ENCODE measurements at regions not wholly inside any gene's neighbourhood (a gene's known extent, or its start where the extent isn't known, plus 50 kb on each side); places are given as distances from the start of the nearest gene placed in this dataset.

- no peak for TF ChIP-seq REST (IDR thresholded peaks at IDR 0.05; ENCODE audit: low read depth)
Observed at GRCh38 chr13:90723381-90723780, 624.1 kb upstream of the MIR17HG start (continued).

- Histone ChIP-seq H3K9me3 (ENCODE audit: control insufficient read depth in 1 of 2, insufficient read depth in 1 of 2, low read depth in 1 of 2, low read length in 2 of 2) (no peaks in the 10 kb centered on the region), H2AFZ (ENCODE audit: low read depth, low read length, poor library complexity, severe bottlenecking) (no peak overlapping the region), H3K4me3 (replicated peaks in 1 of 2; ENCODE audit: low read depth in 1 of 2, low read length in 2 of 2) (no peak overlapping the region), H3K27ac (ENCODE audit: low read depth, low read length) (no peak overlapping the region), H3K27me3 (ENCODE audit: insufficient read depth, low read length) (no peaks in the 10 kb centered on the region), H4K20me1 (ENCODE audit: insufficient read depth) (no peaks in the 10 kb centered on the region), H3K4me2 (ENCODE audit: low read length) (no peak overlapping the region), H3K4me1 (ENCODE audit: control insufficient read depth in 1 of 2, insufficient read depth in 2 of 2, low read length in 2 of 2) (no peaks in the 10 kb centered on the region), H3K9ac (ENCODE audit: low read length) (no peak overlapping the region), H3K79me2 (ENCODE audit: insufficient read depth, low read length) (no peaks in the 10 kb centered on the region), H3K36me3 (ENCODE audit: control insufficient read depth in 1 of 2, insufficient read depth in 2 of 2, low read length in 2 of 2) (no peaks in the 10 kb centered on the region), H3K9me2 (ENCODE audit: insufficient read depth) (no peaks in the 10 kb centered on the region)
- RAD21 ChIA-PET (ENCODE audit: low non-redundant PET in 1 of 2, low total read pairs in 2 of 2, uncharacterized antibody in 2 of 2, unreplicated experiment in 2 of 2): no interaction called here
- intact Hi-C loops (cut with micrococcal nuclease): no loop called here
- TF ChIP-seq ZFX (IDR thresholded peaks at IDR 0.05) (no peak), YY1 (IDR thresholded peaks at IDR 0.05; ENCODE audit: extremely low read depth, insufficient replicate concordance, low read depth, low read length) (no peak), SIN3A (IDR thresholded peaks at IDR 0.05; ENCODE audit: low read depth) (no peak), ZNF274 (IDR thresholded peaks at IDR 0.05; ENCODE audit: low read depth, low read length) (no peak), SP1 (IDR thresholded peaks at IDR 0.05; ENCODE audit: low read depth) (no peak), TCF7L2 (IDR thresholded peaks at IDR 0.05; ENCODE audit: borderline replicate concordance, extremely low read depth, insufficient read depth, insufficient read length) (no peak), EZH2 (IDR thresholded peaks at IDR 0.05) (no peak), MAX (IDR thresholded peaks at IDR 0.05) (no peak), CEBPB (IDR thresholded peaks at IDR 0.05; ENCODE audit: low read depth) (no peak), EGR1 (IDR thresholded peaks at IDR 0.05; ENCODE audit: low read depth) (no peak), RAD21 (IDR thresholded peaks at IDR 0.05; ENCODE audit: low read depth) (no peak), CBX3 (IDR thresholded peaks at IDR 0.05; ENCODE audit: low read depth) (no peak), JUND (IDR thresholded peaks at IDR 0.05) (no peak), EZH2phosphoT487 (IDR thresholded peaks at IDR 0.05; ENCODE audit: borderline replicate concordance) (no peak), POLR2AphosphoS5 (IDR thresholded peaks at IDR 0.05; ENCODE audit: low read depth, low read length) (no peak)
- DNase-seq (ENCODE audit: low read depth, low spot score) (no peak), ATAC-seq (no peak)
- CTCF ChIA-PET: no interaction called here
- no TSS peak for BruUV-seq (replicated peaks)
- POLR2A ChIA-PET: no interaction called here
Observed at GRCh38 chr13:90726375-90726774, 621.1 kb upstream of the MIR17HG start.

Data from HCT116 (cell line).